ENCODE measurements at regions not wholly inside any gene's neighbourhood (a gene's known extent, or its start where the extent isn't known, plus 50 kb on each side); places are given as distances from the start of the nearest gene placed in this dataset.

DNA sequence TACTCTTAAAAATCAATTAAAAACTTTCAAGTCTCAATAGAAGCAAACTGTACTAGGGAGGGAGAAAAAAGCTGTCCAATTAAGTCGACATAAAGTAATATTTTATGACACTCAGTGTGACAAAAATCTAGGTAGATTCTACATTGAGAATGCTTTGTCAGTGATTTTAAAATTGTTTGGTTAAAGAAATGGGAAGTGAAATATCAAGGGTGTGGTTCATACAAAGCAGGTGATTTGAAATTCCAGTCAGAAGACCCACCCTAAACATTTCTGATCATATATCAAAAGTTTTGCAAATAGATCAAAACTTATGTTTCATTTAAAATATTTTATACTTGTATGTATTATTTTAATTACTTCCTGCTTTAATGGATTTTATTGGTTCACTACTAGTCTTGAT, 338.9 kb upstream of the DCC start:
- no peak for DNase-seq (ENCODE audit: low read depth)
- no peaks in the 10 kb centered on the region for H3K27me3 ChIP-seq (ENCODE audit: control insufficient read depth, insufficient read depth, low read length)
- H3K4me3 ChIP-seq (ENCODE audit: low read depth, low read length) = no peak overlapping the region
- TF ChIP-seq, protein P1, sequence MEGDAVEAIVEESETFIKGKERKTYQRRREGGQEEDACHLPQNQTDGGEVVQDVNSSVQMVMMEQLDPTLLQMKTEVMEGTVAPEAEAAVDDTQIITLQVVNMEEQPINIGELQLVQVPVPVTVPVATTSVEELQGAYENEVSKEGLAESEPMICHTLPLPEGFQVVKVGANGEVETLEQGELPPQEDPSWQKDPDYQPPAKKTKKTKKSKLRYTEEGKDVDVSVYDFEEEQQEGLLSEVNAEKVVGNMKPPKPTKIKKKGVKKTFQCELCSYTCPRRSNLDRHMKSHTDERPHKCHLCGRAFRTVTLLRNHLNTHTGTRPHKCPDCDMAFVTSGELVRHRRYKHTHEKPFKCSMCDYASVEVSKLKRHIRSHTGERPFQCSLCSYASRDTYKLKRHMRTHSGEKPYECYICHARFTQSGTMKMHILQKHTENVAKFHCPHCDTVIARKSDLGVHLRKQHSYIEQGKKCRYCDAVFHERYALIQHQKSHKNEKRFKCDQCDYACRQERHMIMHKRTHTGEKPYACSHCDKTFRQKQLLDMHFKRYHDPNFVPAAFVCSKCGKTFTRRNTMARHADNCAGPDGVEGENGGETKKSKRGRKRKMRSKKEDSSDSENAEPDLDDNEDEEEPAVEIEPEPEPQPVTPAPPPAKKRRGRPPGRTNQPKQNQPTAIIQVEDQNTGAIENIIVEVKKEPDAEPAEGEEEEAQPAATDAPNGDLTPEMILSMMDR (IDR thresholded peaks at IDR 0.05; ENCODE audit: insufficient read depth, low read length, poor library complexity, severe bottlenecking) = no peak
- no peaks in the 10 kb centered on the region for H3K36me3 ChIP-seq (ENCODE audit: control insufficient read depth, insufficient read depth, low read length)

DNA sequence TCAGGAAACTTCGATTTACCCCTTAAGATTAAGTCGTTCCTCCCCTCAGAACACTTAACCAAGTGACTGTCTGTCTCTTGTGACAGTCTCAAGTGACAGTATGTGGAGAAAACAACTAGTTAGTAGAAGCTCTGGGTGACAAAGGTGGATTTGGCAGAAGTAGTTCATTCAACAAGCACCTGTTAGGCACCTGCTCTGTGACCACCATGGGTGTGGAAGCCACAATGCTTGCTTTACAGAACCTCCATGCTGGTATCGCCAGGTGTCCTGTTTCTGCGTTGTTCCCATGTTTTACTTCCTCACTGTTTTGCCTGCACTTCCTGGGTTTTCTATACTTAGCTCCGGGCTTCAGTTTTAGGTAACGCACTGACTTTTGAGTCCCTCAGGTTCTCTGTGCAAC, 337.4 kb upstream of the DCC start:
- H3K4me3 ChIP-seq (ENCODE audit: low read depth, low read length) = no peak overlapping the region
- no peaks in the 10 kb centered on the region for H3K27me3 ChIP-seq (ENCODE audit: control insufficient read depth, insufficient read depth, low read length)
- no peak for DNase-seq (ENCODE audit: low read depth)
- TF ChIP-seq, protein P1 (IDR thresholded peaks at IDR 0.05; ENCODE audit: insufficient read depth, low read length, poor library complexity, severe bottlenecking) = no peak
- no peaks in the 10 kb centered on the region for H3K36me3 ChIP-seq (ENCODE audit: control insufficient read depth, insufficient read depth, low read length)

DNA sequence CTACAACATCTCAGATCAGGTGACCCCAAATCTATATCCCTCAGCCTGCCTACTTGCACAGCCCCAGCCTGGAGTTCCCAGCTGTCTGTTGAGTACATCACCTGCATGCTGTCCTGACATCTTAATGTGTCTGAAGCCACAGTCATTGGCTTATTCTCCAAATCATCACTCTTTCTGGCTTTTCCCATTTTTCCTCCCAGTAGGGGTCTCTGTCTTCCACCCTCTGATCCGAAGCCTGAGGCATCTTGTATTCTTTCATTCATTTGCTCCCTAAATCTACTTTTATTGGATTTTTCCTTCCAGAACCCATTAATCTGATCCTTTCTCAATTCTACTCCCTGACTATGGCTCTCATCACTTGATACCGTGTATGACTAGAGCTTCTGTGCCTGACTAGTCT, 332.9 kb upstream of the DCC start:
- Histone ChIP-seq H3K4me3 (ENCODE audit: low read depth, low read length) (no peak overlapping the region), H3K27me3 (ENCODE audit: control insufficient read depth, insufficient read depth, low read length) (no peaks in the 10 kb centered on the region), H3K36me3 (ENCODE audit: control insufficient read depth, insufficient read depth, low read length) (no peaks in the 10 kb centered on the region)
- no peak for DNase-seq (ENCODE audit: low read depth)
- TF ChIP-seq, protein P1 (IDR thresholded peaks at IDR 0.05; ENCODE audit: insufficient read depth, low read length, poor library complexity, severe bottlenecking) = no peak

DNA sequence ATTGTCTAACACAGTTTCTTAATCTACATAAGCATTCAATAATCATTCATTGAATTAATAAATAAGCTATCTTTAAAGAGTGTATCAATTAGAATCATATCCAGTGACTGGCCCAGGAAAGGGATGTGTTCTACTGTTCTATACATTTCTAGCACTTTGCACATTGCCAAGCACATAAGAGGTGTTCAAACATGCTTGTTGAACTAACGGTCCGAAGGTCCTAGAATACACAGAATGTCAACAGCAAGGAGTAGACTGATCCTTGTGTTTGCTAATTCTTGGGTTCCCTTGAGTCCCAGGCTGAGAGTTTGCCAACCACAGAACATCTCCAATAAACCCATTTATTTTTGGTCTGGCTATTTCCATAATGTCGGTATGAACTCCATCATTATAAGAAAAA, 331.7 kb upstream of the DCC start:
- Histone ChIP-seq H3K36me3 (ENCODE audit: control insufficient read depth, insufficient read depth, low read length) (no peaks in the 10 kb centered on the region), H3K4me3 (ENCODE audit: low read depth, low read length) (no peak overlapping the region), H3K27me3 (ENCODE audit: control insufficient read depth, insufficient read depth, low read length) (no peaks in the 10 kb centered on the region)
- TF ChIP-seq, protein P1 (IDR thresholded peaks at IDR 0.05; ENCODE audit: insufficient read depth, low read length, poor library complexity, severe bottlenecking) = no peak
- no peak for DNase-seq (ENCODE audit: low read depth)

DNA sequence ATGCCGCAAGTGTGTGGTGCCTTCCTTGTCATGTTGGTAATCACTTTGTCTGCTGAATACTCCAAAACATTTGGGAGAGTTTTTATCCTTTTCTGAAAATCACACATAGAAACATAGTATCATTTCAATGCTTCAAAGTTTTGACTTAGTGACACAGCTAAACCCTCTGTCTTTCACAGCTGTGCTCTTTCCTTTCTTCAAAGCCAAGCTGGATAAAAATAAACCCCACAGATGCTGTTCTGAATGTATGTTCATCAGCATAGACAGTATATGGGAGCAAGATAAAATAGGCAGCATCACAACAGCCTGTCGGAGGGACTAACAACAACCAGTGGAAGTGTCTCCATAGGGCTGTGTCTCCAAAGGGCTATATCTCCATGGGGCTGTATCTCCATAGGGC, 331.3 kb upstream of the DCC start:
- no peak for DNase-seq (ENCODE audit: low read depth)
- no peaks in the 10 kb centered on the region for H3K27me3 ChIP-seq (ENCODE audit: control insufficient read depth, insufficient read depth, low read length)
- no peaks in the 10 kb centered on the region for H3K36me3 ChIP-seq (ENCODE audit: control insufficient read depth, insufficient read depth, low read length)
- TF ChIP-seq, protein P1 (IDR thresholded peaks at IDR 0.05; ENCODE audit: insufficient read depth, low read length, poor library complexity, severe bottlenecking) = no peak
- H3K4me3 ChIP-seq (ENCODE audit: low read depth, low read length) = no peak overlapping the region

DNA sequence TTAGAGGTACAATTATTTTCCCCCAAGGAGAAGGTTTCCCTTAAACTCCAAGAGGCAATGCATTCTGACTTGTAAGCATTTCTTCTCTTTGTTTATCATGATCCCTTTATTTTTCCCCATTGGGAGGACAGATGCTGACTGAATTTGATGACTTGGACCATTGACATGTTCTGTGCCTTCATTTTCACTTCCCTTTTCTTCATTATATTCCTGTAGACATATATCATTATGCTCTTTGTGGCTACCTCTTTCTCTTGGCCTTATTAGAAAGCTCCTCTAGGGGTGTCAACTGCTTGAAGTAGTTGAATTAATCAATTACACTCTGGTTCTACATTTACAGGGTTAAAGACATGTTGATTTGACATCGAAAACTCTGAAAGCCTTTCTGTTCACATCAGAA, 330.0 kb upstream of the DCC start:
- TF ChIP-seq, protein P1 (IDR thresholded peaks at IDR 0.05; ENCODE audit: insufficient read depth, low read length, poor library complexity, severe bottlenecking) = no peak
- no peaks in the 10 kb centered on the region for H3K36me3 ChIP-seq (ENCODE audit: control insufficient read depth, insufficient read depth, low read length)
- no peaks in the 10 kb centered on the region for H3K27me3 ChIP-seq (ENCODE audit: control insufficient read depth, insufficient read depth, low read length)
- H3K4me3 ChIP-seq (ENCODE audit: low read depth, low read length) = no peak overlapping the region
- DNase-seq (ENCODE audit: low read depth) = no peak

Data from kidney epithelial cell (primary cell).